Esophagus squamous epithelium (tissue), 4 donors: ENCODE measurements at regions not wholly inside any gene's neighbourhood (a gene's known extent, or its start where the extent isn't known, plus 50 kb on each side); places are given as distances from the start of the nearest gene placed in this dataset.

ENCODE experiments used
- CTCF ChIP-seq, 6 experiments: fragments of 450-650 bp in 4 of 6; fragments of 200-600 bp in 2 of 6; sonication (generic) in 2 of 6; IDR thresholded peaks; one replicate each; pipeline ENCODE4 v1.5.1; 2016 to 2019; ENCODE audit warnings: antibody characterized with exemption in 6 of 6, mild to moderate bottlenecking in 4 of 6, moderate library complexity in 4 of 6
- POLR2A ChIP-seq, 4 donors: fragments of 450-650 bp; IDR thresholded peaks; one replicate each; pipeline ENCODE4 v1.6.1; 2017; ENCODE audit warnings: antibody characterized with exemption in 4 of 4, mild to moderate bottlenecking in 4 of 4, moderate library complexity in 3 of 4

- no peak for TF ChIP-seq CTCF (IDR thresholded peaks at IDR 0.05)
- TF ChIP-seq POLR2A (IDR thresholded peaks at IDR 0.05): no peak
These were observed 276.5 kb upstream of the ATP5MC3 start for GRCh38 chr2:175457895-175458448.
